ENCODE measurements at regions not wholly inside any gene's neighbourhood (a gene's known extent, or its start where the extent isn't known, plus 50 kb on each side); places are given as distances from the start of the nearest gene placed in this dataset.
"Not testable (repeated sequence)": the region's sequence is repeated elsewhere in the genome, so short reads cannot be mapped to it uniquely, and the experiment has no call there.

DNA sequence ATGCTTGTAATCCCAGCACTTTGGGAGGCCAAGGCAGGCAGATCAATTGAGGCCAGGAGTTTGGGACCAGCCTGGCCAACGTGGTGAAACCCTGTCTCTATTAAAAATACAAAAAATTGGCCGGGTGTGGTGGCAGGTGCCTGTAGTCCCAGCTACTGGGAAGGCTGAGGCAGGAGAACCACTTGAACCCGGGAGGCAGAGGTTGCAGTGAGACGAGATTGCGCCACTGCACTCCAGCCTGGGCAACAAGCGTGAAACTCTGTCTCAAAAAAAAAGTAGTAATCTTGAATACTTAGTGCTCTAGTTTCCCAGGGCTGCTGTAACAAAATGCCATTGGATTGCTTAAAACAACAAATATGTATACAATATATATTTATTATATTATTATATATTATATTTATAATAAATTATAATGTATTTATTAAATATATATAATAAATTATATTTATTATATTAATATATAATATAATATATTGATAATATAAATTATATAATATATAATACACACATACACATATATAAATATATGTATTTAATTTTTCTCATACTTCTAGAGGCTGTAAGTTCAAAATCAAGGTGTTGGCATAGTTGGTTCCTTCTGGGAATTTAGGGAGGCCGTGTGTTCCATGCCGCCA is 71.5 kb upstream of the HIVEP1 start:
- not testable (repeated sequence) for H3K4me3 ChIP-seq (ENCODE audit: low read length in 2 of 2); DNase-seq (ENCODE audit: low spot score); H3K27ac ChIP-seq (replicated peaks; ENCODE audit: low read length); H2BK12ac ChIP-seq (ENCODE audit: low read length); H2BK120ac ChIP-seq (ENCODE audit: low read depth, low read length); H3K36me3 ChIP-seq (replicated peaks in 1 of 2; ENCODE audit: control insufficient read depth in 2 of 2, insufficient read depth in 2 of 2, low read length in 2 of 2); H2BK5ac ChIP-seq (ENCODE audit: low read length); H3K9me3 ChIP-seq (replicated peaks in 1 of 2; ENCODE audit: control insufficient read depth in 2 of 2, insufficient read depth in 1 of 2, low read depth in 1 of 2, low read length in 2 of 2); H3K14ac ChIP-seq (ENCODE audit: low read length); H3K4me2 ChIP-seq (ENCODE audit: insufficient read depth, low read length, poor library complexity, severe bottlenecking); H4K91ac ChIP-seq (ENCODE audit: low read depth, low read length, poor library complexity); H3K79me1 ChIP-seq (ENCODE audit: low read depth, low read length); H3K23ac ChIP-seq (ENCODE audit: low read depth, low read length, poor library complexity); H2AK5ac ChIP-seq (ENCODE audit: low read depth, low read length); H3K27me3 ChIP-seq (ENCODE audit: control insufficient read depth in 3 of 3, insufficient read depth in 3 of 3, low read depth in 1 of 3, low read length in 3 of 3); H3K4me1 ChIP-seq (ENCODE audit: control insufficient read depth in 2 of 2, insufficient read depth in 1 of 2, low read depth in 1 of 2, low read length in 2 of 2); H3K18ac ChIP-seq (ENCODE audit: low read length); H2BK15ac ChIP-seq (ENCODE audit: low read length); H4K8ac ChIP-seq (ENCODE audit: low read depth, low read length); H3K4ac ChIP-seq (ENCODE audit: low read length); H3K9ac ChIP-seq (ENCODE audit: low read depth, low read length, poor library complexity); H2AFZ ChIP-seq (ENCODE audit: low read length)
- WGBS, 2 donors (ENCODE audit: extremely low coverage in 2 of 2, insufficient read length in 2 of 2, insufficient replicate concordance in 1 of 2) = no CpG with 5 or more reads among the region's 8 CpGs

DNA sequence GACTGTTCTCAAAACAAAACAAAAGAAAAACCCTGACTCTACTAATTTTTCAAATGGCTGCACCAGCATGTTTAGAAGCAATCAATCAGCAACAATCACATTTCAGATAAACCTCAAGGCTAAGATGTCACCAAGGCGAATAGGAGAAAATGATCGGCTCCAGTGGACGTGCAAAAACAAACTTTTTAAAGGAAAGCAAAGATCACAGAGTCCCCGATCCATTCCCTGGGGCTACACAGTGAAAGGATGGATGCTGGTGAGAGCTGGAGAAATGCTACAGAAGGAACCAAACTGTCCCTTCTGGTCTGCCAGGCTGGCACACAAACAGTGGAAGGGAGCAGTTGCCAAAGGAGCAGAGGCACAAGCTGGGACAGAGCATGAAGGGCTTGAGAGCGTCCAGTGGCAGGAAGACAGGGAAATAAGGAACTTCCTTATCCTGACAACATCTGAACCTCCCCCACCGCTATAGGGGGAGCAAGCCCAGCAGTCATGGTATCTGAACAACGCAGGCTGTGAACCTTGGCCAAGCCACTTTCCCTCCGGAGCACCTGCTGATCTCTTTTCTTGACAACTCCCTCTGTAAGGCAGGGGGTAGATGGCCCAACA is 73.7 kb upstream of the HIVEP1 start:
- Histone ChIP-seq H3K4ac (ENCODE audit: low read length) (no peak overlapping the region), H3K36me3 (replicated peaks in 1 of 2; ENCODE audit: control insufficient read depth in 2 of 2, insufficient read depth in 2 of 2, low read length in 2 of 2) (no peaks in the 10 kb centered on the region), H3K23ac (ENCODE audit: low read depth, low read length, poor library complexity) (no peak overlapping the region), H3K18ac (ENCODE audit: low read length) (peak overlapping the region; percentile 60), H3K27me3 (ENCODE audit: control insufficient read depth in 3 of 3, insufficient read depth in 3 of 3, low read depth in 1 of 3, low read length in 3 of 3) (peaks cover 0 to 2% (median 0%) of the 10 kb centered on the region in 3 experiments), H2AK5ac (ENCODE audit: low read depth, low read length) (no peak overlapping the region), H3K9me3 (replicated peaks in 1 of 2; ENCODE audit: control insufficient read depth in 2 of 2, insufficient read depth in 1 of 2, low read depth in 1 of 2, low read length in 2 of 2) (no peaks in the 10 kb centered on the region), H2BK15ac (ENCODE audit: low read length) (no peak overlapping the region), H2BK12ac (ENCODE audit: low read length) (no peak overlapping the region), H3K4me2 (ENCODE audit: insufficient read depth, low read length, poor library complexity, severe bottlenecking) (no peak overlapping the region), H4K8ac (ENCODE audit: low read depth, low read length) (no peak overlapping the region), H3K9ac (ENCODE audit: low read depth, low read length, poor library complexity) (no peak overlapping the region), H3K4me3 (ENCODE audit: low read length in 2 of 2) (no peak overlapping the region), H3K79me1 (ENCODE audit: low read depth, low read length) (no peaks in the 10 kb centered on the region), H2BK120ac (ENCODE audit: low read depth, low read length) (no peak overlapping the region), H4K91ac (ENCODE audit: low read depth, low read length, poor library complexity) (peak overlapping the region; percentile 1), H2BK5ac (ENCODE audit: low read length) (no peak overlapping the region), H2AFZ (ENCODE audit: low read length) (peak overlapping the region; percentile 69), H3K27ac (replicated peaks; ENCODE audit: low read length) (no peak overlapping the region), H3K4me1 (ENCODE audit: control insufficient read depth in 2 of 2, insufficient read depth in 1 of 2, low read depth in 1 of 2, low read length in 2 of 2) (peaks cover 0 to 5% of the 10 kb centered on the region in 2 donors), H3K14ac (ENCODE audit: low read length) (no peak overlapping the region)
- no peak for DNase-seq (ENCODE audit: low spot score)
- WGBS, 2 donors (ENCODE audit: extremely low coverage in 2 of 2, insufficient read length in 2 of 2, insufficient replicate concordance in 1 of 2) = no CpG with 5 or more reads among the region's 8 CpGs

GRCh38 chr6:11934638-11935037 is 77.5 kb upstream of the HIVEP1 start:
- Histone ChIP-seq H3K36me3 (replicated peaks in 1 of 2; ENCODE audit: control insufficient read depth in 2 of 2, insufficient read depth in 2 of 2, low read length in 2 of 2) (no peaks in the 10 kb centered on the region), H2BK15ac (ENCODE audit: low read length) (no peak overlapping the region), H3K27me3 (ENCODE audit: control insufficient read depth in 3 of 3, insufficient read depth in 3 of 3, low read depth in 1 of 3, low read length in 3 of 3) (peaks cover 0 to 2% (median 0%) of the 10 kb centered on the region in 3 experiments), H2BK120ac (ENCODE audit: low read depth, low read length) (no peak overlapping the region), H3K18ac (ENCODE audit: low read length) (no peak overlapping the region), H3K4me1 (ENCODE audit: control insufficient read depth in 2 of 2, insufficient read depth in 1 of 2, low read depth in 1 of 2, low read length in 2 of 2) (peaks cover 0 to 5% of the 10 kb centered on the region in 2 donors), H3K9ac (ENCODE audit: low read depth, low read length, poor library complexity) (no peak overlapping the region), H4K8ac (ENCODE audit: low read depth, low read length) (no peak overlapping the region), H2BK5ac (ENCODE audit: low read length) (no peak overlapping the region), H3K14ac (ENCODE audit: low read length) (no peak overlapping the region), H3K27ac (replicated peaks; ENCODE audit: low read length) (no peak overlapping the region), H2AK5ac (ENCODE audit: low read depth, low read length) (no peak overlapping the region), H3K79me1 (ENCODE audit: low read depth, low read length) (no peaks in the 10 kb centered on the region), H3K23ac (ENCODE audit: low read depth, low read length, poor library complexity) (no peak overlapping the region), H3K9me3 (replicated peaks in 1 of 2; ENCODE audit: control insufficient read depth in 2 of 2, insufficient read depth in 1 of 2, low read depth in 1 of 2, low read length in 2 of 2) (no peaks in the 10 kb centered on the region), H2AFZ (ENCODE audit: low read length) (no peak overlapping the region), H3K4ac (ENCODE audit: low read length) (no peak overlapping the region), H3K4me2 (ENCODE audit: insufficient read depth, low read length, poor library complexity, severe bottlenecking) (no peak overlapping the region), H4K91ac (ENCODE audit: low read depth, low read length, poor library complexity) (no peak overlapping the region), H3K4me3 (ENCODE audit: low read length in 2 of 2) (no peak overlapping the region), H2BK12ac (ENCODE audit: low read length) (no peak overlapping the region)
- DNase-seq (ENCODE audit: low spot score) = no peak
- no CpG with 5 or more reads among the region's 6 CpGs for WGBS, 2 donors (ENCODE audit: extremely low coverage in 2 of 2, insufficient read length in 2 of 2, insufficient replicate concordance in 1 of 2)

DNA sequence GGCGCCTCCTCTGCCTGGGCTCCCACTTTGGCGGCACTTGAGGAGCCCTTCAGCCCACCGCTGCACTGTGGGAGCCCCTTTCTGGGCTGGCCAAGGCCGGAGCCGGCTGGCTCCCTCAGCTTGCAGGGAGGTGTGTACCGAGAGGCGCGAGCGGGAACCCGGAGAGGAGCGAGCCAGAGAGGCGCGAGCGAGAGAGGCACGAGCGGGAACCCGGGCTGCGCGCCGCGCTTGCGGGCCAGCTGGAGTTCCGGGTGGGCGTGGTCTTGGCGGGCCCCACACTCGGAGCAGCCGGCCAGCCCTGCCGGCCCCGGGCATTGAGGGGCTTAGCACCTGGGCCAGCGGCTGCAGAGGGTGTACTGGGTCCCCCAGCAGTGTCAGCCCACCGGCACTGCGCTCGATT is 79.2 kb upstream of the HIVEP1 start:
- not testable (repeated sequence) for H2BK5ac ChIP-seq (ENCODE audit: low read length); H4K91ac ChIP-seq (ENCODE audit: low read depth, low read length, poor library complexity); H3K27ac ChIP-seq (replicated peaks; ENCODE audit: low read length); H4K8ac ChIP-seq (ENCODE audit: low read depth, low read length); H3K27me3 ChIP-seq (ENCODE audit: control insufficient read depth in 3 of 3, insufficient read depth in 3 of 3, low read depth in 1 of 3, low read length in 3 of 3); H3K18ac ChIP-seq (ENCODE audit: low read length); H2AFZ ChIP-seq (ENCODE audit: low read length); H3K4me2 ChIP-seq (ENCODE audit: insufficient read depth, low read length, poor library complexity, severe bottlenecking); H3K4me1 ChIP-seq (ENCODE audit: control insufficient read depth in 2 of 2, insufficient read depth in 1 of 2, low read depth in 1 of 2, low read length in 2 of 2); H2BK120ac ChIP-seq (ENCODE audit: low read depth, low read length); H3K23ac ChIP-seq (ENCODE audit: low read depth, low read length, poor library complexity); H2AK5ac ChIP-seq (ENCODE audit: low read depth, low read length); H3K36me3 ChIP-seq (replicated peaks in 1 of 2; ENCODE audit: control insufficient read depth in 2 of 2, insufficient read depth in 2 of 2, low read length in 2 of 2); H3K4ac ChIP-seq (ENCODE audit: low read length); DNase-seq (ENCODE audit: low spot score); H3K9me3 ChIP-seq (replicated peaks in 1 of 2; ENCODE audit: control insufficient read depth in 2 of 2, insufficient read depth in 1 of 2, low read depth in 1 of 2, low read length in 2 of 2); H2BK15ac ChIP-seq (ENCODE audit: low read length); H3K4me3 ChIP-seq (ENCODE audit: low read length in 2 of 2); H3K14ac ChIP-seq (ENCODE audit: low read length); H3K79me1 ChIP-seq (ENCODE audit: low read depth, low read length); H3K9ac ChIP-seq (ENCODE audit: low read depth, low read length, poor library complexity)
- peak overlapping the region; percentile 22 for H2BK12ac ChIP-seq (ENCODE audit: low read length)
- no CpG with 5 or more reads among the region's 33 CpGs for WGBS, 2 donors (ENCODE audit: extremely low coverage in 2 of 2, insufficient read length in 2 of 2, insufficient replicate concordance in 1 of 2)
